Nephron (organoid): ENCODE measurements at regions not wholly inside any gene's neighbourhood (a gene's known extent, or its start where the extent isn't known, plus 50 kb on each side); places are given as distances from the start of the nearest gene placed in this dataset.

ENCODE experiments used
- H3K27ac Mint-ChIP-seq, 3 experiments: 2 replicates each; pipeline ENCODE4 v1.8.0; 2020; ENCODE audit warnings: mixed read lengths in 3 of 3, mild to moderate bottlenecking in 2 of 3, moderate library complexity in 1 of 3
- H3K27me3 Mint-ChIP-seq: 2 replicates; pipeline ENCODE4 v1.8.0; 2021; ENCODE audit warnings: low read depth, mild to moderate bottlenecking, moderate library complexity, mixed read lengths
- H3K36me3 Mint-ChIP-seq: 2 replicates; pipeline ENCODE4 v1.8.0; 2020; ENCODE audit warnings: low read depth, mixed read lengths
- H3K4me1 Mint-ChIP-seq: 2 replicates; pipeline ENCODE4 v1.8.0; 2020; ENCODE audit warnings: mixed read lengths
- H3K4me3 Mint-ChIP-seq, 3 experiments: 2 replicates each; pipeline ENCODE4 v1.8.0; 2020; ENCODE audit warnings: mild to moderate bottlenecking in 3 of 3, mixed read lengths in 3 of 3, moderate library complexity in 2 of 3
- H3K9me3 Mint-ChIP-seq: 2 replicates; pipeline ENCODE4 v1.8.0; 2020; ENCODE audit warnings: mixed read lengths
- TF ChIP-seq, protein P1 (sequence below), 3 experiments: fragments of 200-600 bp; sonication (generic); IDR thresholded peaks; one replicate each; pipeline ENCODE4 v1.5.0; 2021; ENCODE audit warnings: antibody characterized with exemption in 3 of 3; ENCODE audit not compliant: unreplicated experiment in 3 of 3

DNA sequence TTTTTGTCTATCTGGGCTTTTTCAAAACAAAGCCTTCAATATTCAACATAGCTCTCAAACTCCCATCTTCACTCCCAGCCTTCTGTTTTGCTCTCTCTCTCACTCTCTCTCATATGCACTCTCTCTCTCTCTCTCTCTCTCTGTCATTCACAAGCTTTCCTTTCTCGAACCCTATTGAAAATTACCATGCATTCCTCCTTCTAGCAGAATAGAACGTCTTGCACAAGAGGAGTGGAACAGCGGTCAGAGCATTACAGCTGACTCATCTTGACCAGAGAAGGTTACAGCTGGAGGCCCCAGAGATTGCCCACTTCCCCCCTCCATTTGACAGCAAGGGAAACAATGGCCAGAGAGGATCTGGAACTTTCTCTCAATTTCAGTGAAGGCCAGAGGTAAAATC is 51.0 kb upstream of the LIFR start:
- H3K27ac Mint-ChIP-seq = peak overlapping the region in 1 of 3 experiments; percentile 7
- no peak overlapping the region for H3K4me3 Mint-ChIP-seq
- H3K4me1 Mint-ChIP-seq = peaks cover 12% of the 10 kb centered on the region
- H3K27me3 Mint-ChIP-seq = no peaks in the 10 kb centered on the region
- H3K36me3 Mint-ChIP-seq = no peaks in the 10 kb centered on the region
- TF ChIP-seq, protein P1, sequence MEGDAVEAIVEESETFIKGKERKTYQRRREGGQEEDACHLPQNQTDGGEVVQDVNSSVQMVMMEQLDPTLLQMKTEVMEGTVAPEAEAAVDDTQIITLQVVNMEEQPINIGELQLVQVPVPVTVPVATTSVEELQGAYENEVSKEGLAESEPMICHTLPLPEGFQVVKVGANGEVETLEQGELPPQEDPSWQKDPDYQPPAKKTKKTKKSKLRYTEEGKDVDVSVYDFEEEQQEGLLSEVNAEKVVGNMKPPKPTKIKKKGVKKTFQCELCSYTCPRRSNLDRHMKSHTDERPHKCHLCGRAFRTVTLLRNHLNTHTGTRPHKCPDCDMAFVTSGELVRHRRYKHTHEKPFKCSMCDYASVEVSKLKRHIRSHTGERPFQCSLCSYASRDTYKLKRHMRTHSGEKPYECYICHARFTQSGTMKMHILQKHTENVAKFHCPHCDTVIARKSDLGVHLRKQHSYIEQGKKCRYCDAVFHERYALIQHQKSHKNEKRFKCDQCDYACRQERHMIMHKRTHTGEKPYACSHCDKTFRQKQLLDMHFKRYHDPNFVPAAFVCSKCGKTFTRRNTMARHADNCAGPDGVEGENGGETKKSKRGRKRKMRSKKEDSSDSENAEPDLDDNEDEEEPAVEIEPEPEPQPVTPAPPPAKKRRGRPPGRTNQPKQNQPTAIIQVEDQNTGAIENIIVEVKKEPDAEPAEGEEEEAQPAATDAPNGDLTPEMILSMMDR (IDR thresholded peaks at IDR 0.05; ENCODE audit: unreplicated experiment in 3 of 3) = no peak
- H3K9me3 Mint-ChIP-seq = no peaks in the 10 kb centered on the region

DNA sequence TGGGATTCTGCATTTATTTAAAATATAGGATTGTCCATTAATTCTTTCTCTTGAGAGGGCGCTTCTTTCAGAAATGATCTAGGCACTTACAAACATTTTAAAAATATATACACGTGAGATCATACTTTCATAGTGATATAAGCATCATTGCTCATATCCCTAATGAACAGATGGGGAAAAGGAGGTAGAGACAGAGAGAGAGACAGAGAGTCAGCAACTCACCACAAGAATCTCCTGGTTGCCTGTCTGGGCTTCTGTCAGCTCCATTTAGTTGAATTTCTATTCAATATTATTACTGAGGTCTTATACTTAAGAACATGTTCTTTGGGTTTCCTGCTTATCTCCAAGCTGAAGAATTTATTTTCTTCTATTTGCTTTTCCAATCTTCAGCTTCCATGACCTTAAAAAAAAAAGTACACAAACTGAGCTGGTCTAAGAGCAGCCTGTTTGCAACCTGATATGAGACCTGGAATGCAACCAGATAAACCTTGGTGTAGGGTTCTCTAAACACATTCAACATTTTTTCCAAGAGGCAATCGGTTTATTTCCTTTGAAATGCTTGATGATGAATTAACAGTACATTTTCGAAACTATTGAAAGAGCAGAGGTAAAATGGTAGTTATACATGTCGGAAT is 51.6 kb upstream of the LIFR start:
- Mint-ChIP-seq H3K36me3 (no peaks in the 10 kb centered on the region), H3K9me3 (no peaks in the 10 kb centered on the region), H3K4me1 (peaks cover 12% of the 10 kb centered on the region), H3K4me3 (no peak overlapping the region), H3K27me3 (no peaks in the 10 kb centered on the region), H3K27ac (peak overlapping the region in 2 of 3 experiments; percentile 28 to 69)
- TF ChIP-seq, protein P1 (IDR thresholded peaks at IDR 0.05; ENCODE audit: unreplicated experiment in 3 of 3) = no peak

DNA sequence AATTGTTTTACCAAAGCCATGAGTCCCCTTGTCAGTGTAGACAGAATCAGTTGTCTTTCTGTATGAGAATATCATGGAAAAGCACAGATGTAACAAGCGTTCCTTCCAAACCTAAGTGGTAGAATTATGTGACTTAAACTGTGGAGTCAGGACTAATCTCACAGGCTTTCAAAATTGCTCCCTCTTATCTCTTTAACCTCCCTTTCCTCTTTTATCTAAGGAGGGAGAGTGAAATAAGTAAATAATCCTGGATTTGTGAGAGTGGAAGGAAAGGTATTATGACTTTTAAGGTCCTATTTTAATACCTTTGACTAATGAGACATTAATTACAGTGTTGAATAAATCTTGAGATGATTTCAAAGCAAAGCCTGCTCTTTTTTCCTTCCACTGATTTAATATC is 52.4 kb upstream of the LIFR start:
- Mint-ChIP-seq H3K9me3 (no peaks in the 10 kb centered on the region), H3K4me3 (no peak overlapping the region), H3K4me1 (peaks cover 12% of the 10 kb centered on the region), H3K36me3 (no peaks in the 10 kb centered on the region), H3K27ac (peak overlapping the region in 2 of 3 experiments; percentile 28 to 69), H3K27me3 (no peaks in the 10 kb centered on the region)
- TF ChIP-seq, protein P1 (IDR thresholded peaks at IDR 0.05; ENCODE audit: unreplicated experiment in 3 of 3) = no peak

DNA sequence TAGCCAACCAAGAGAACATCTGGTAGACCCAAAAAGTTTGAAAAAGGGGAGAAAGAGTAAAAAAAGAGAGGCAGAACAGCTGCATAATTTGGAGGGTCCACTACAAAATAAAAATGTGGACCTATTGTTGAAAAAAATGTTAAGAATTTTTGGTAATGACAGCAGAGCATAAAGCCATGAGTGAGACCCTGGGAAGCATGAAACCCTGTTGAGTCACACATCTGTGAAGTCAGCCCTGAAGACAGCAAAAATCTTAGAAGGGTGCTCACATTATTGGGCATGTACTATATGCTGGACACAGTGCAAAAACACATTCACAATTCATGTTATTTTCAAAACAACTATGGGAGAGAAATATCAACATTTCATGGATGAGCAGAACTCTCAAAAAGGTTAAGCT is 56.4 kb upstream of the LIFR start:
- TF ChIP-seq, protein P1 (IDR thresholded peaks at IDR 0.05; ENCODE audit: unreplicated experiment in 3 of 3) = no peak
- Mint-ChIP-seq H3K9me3 (peaks cover 3% of the 10 kb centered on the region), H3K27me3 (no peaks in the 10 kb centered on the region), H3K4me3 (no peak overlapping the region), H3K27ac (no peak overlapping the region), H3K36me3 (no peaks in the 10 kb centered on the region), H3K4me1 (peaks cover 13% of the 10 kb centered on the region)

DNA sequence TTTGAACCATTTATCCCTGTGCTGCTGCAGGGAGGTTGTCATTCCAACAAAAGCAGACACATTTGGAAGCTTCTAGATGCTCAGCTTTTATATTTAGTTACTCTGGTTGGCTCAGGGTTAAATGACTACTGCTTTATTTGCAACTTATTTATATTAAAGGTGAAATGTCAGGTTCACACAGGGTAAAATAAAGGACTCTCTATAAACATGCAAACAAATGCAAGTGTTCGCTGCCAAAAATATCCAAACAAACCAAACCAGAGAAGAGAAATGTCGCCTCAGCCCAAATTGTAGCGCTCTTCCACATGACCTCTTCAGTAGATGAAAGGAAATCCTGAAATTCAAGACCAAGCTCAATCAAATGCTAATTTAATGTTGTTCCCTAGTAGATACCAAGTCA is 57.0 kb upstream of the LIFR start:
- Mint-ChIP-seq H3K9me3 (peaks cover 9% of the 10 kb centered on the region), H3K4me1 (peaks cover 6% of the 10 kb centered on the region), H3K4me3 (no peak overlapping the region), H3K27me3 (no peaks in the 10 kb centered on the region), H3K27ac (no peak overlapping the region), H3K36me3 (no peaks in the 10 kb centered on the region)
- TF ChIP-seq, protein P1 (IDR thresholded peaks at IDR 0.05; ENCODE audit: unreplicated experiment in 3 of 3) = no peak
